ENCODE measurements at regions not wholly inside any gene's neighbourhood (a gene's known extent, or its start where the extent isn't known, plus 50 kb on each side); places are given as distances from the start of the nearest gene placed in this dataset.

DNA sequence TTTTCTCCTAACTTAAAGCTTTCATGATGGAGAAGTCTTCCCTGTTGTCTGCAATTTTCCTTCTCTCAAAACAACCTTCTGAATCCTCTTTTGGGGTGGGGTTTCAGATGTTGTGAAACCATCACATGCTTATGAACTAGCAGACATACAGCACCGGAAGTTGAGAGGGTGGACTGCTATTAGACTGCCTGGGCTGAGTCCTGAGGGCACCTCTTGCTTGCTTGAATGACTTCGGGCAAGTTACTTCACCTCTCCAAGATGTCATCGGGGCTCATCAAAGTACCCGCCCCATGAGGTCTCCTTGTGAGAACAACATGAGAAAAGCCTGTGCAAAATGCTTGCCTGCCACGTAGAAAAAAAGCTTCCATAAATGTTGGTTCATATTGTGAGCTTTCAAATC is 89.6 kb downstream of the CCDC185 start:
- Histone ChIP-seq H4K20me1 (no peaks in the 10 kb centered on the region), H3K9me3 (replicated peaks in 1 of 11) (no peaks in the 10 kb centered on the region), H3K4me3 (no peak overlapping the region), H3K4me2 (peak overlapping the region in 3 of 11 experiments; percentile 8 to 44 (median 40); a peak in 4 of 22 replicates), H3K27me3 (no peaks in the 10 kb centered on the region), H3K9ac (no peak overlapping the region), H3K4me1 (peaks cover 0 to 10% (median 0%) of the 10 kb centered on the region in 10 experiments; a peak in 2 of 20 replicates), H3K36me3 (no peaks in the 10 kb centered on the region), H3K27ac (no peak overlapping the region)
- no peak for TF ChIP-seq Cebpa-rat (IDR thresholded peaks at IDR 0.05)

DNA sequence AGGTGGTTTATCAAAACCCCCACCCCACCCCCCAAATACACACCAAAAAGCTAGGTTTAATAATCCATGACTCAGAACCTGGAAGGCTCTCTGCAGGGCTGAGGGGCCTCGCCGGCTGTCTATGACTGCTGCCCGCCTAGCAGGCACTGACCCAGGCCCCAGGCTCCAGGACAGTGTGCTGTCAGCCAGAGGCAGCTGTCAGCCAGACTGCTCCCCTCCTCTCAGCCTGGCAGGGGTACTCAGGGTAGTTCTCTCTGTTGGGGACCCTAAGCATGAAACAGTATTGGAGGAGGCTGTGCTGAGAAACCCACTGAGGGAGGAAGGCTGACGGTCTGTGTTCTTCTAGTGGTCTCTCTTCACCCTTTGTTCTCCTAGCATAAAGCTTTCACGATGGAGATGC is 90.3 kb downstream of the CCDC185 start:
- Histone ChIP-seq H3K4me2 (peak overlapping the region in 1 of 11 experiments; percentile 44; a peak in 1 of 22 replicates), H3K9me3 (replicated peaks in 1 of 11) (no peaks in the 10 kb centered on the region), H3K4me3 (no peak overlapping the region), H3K9ac (no peak overlapping the region), H3K27me3 (no peaks in the 10 kb centered on the region), H3K27ac (no peak overlapping the region), H4K20me1 (no peaks in the 10 kb centered on the region), H3K36me3 (no peaks in the 10 kb centered on the region), H3K4me1 (peaks cover 0 to 10% (median 0%) of the 10 kb centered on the region in 10 experiments; a peak in 2 of 20 replicates)
- TF ChIP-seq Cebpa-rat (IDR thresholded peaks at IDR 0.05), result no peak

DNA sequence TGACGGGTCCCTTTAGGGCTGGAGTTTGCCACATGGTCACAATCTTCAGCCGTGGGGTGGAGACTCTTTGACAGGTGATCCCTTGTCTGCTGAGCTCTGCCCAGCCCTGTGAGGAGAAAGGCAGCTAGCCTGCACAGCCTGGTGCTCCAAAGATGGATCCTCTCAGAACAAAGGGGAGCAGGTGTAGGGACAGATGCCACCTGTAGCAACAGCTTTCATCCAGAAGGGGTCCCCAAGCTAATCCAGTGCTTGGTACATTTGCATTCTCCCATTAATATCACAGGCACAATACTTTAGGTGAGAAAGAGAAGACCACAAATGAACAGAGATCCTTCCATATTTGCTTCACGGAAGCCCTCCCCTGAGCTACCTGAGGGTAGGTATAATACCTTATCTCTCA is 93.2 kb downstream of the CCDC185 start:
- H3K36me3 ChIP-seq, result no peaks in the 10 kb centered on the region
- H3K27ac ChIP-seq, result no peak overlapping the region
- H3K9me3 ChIP-seq (replicated peaks in 1 of 11), result no peaks in the 10 kb centered on the region
- H4K20me1 ChIP-seq, result no peaks in the 10 kb centered on the region
- no peak overlapping the region for H3K4me3 ChIP-seq
- H3K9ac ChIP-seq, result no peak overlapping the region
- no peaks in the 10 kb centered on the region for H3K27me3 ChIP-seq
- peaks cover 0 to 10% (median 0%) of the 10 kb centered on the region in 10 experiments; a peak in 2 of 20 replicates for H3K4me1 ChIP-seq
- no peak for TF ChIP-seq Cebpa-rat (IDR thresholded peaks at IDR 0.05)
- H3K4me2 ChIP-seq, result no peak overlapping the region

DNA sequence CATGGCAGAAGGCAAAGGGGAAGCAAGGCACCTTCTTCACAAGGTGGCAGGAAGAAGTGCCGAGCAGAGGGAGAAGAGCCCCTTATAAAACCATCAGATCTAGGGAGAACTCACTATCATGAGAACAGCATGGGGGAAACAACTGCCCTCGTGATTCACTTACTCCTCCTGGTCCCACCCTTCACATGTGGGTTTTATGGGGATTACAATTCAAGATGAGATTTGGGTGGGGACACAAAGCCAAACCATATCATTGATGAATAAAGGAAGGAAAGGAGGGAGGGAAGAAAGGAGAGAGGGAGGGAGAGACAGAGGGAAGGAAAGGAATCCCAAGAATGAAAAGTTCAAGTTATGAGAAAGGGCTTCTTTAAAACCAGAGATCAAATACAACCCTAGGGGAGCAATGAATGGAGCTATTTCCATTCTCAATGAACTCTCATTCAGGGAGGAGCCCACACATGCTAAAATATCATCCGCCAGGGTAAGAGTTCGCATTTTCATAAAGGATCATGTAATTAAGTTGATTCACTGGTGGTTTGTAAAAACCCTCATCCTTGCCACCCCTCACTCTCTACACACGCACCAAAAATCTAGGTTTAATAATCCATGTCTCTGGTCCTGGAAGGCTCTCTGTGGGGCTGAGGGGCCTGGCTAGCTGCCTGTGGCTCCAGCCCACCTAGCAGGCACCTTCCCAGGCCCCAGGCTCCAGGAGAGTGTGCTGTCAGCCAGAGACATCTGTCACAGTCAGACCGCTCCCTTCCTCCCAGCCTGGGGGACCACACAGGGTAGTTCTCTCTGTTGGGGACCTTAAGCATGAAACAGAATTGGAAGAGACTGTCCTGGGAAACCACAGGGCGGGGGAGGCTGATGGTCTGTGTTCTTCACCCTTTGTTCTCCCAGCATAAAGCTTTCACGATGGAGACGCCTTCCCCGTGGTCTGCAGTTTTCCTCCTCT is 94.0 kb downstream of the CCDC185 start:
- H3K9me3 ChIP-seq (replicated peaks in 1 of 11), result no peaks in the 10 kb centered on the region
- H3K4me3 ChIP-seq, result no peak overlapping the region
- no peak overlapping the region for H3K9ac ChIP-seq
- H3K4me2 ChIP-seq, result no peak overlapping the region
- no peak for TF ChIP-seq Cebpa-rat (IDR thresholded peaks at IDR 0.05)
- no peaks in the 10 kb centered on the region for H3K36me3 ChIP-seq
- peaks cover 0 to 10% (median 0%) of the 10 kb centered on the region in 10 experiments; a peak in 2 of 20 replicates for H3K4me1 ChIP-seq
- H4K20me1 ChIP-seq, result no peaks in the 10 kb centered on the region
- H3K27ac ChIP-seq, result no peak overlapping the region
- no peaks in the 10 kb centered on the region for H3K27me3 ChIP-seq

DNA sequence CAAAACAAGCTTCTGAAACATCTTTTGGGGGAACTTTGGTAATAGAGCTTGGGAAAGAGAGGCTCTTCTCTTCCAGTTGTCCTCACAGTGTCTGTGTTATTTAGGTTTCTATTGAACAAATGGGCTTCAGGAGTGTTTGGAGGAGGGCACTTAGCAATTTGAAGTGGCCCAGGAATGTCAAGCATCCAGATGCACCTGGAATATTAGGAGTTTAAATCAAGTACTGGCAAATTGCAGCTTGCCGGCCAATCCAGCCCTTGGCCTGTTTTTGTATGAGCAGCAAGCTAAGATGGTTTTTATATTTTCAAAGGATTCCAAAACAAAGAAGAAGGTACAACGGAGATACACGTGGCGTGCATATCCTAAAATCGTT is 94.7 kb downstream of the CCDC185 start:
- no peaks in the 10 kb centered on the region for H3K36me3 ChIP-seq
- TF ChIP-seq Cebpa-rat (IDR thresholded peaks at IDR 0.05), result no peak
- H3K27ac ChIP-seq, result no peak overlapping the region
- no peak overlapping the region for H3K9ac ChIP-seq
- no peaks in the 10 kb centered on the region for H3K27me3 ChIP-seq
- no peak overlapping the region for H3K4me2 ChIP-seq
- peaks cover 0 to 5% (median 0%) of the 10 kb centered on the region in 10 experiments; a peak in 2 of 20 replicates for H3K4me1 ChIP-seq
- no peaks in the 10 kb centered on the region for H3K9me3 ChIP-seq (replicated peaks in 1 of 11)
- H3K4me3 ChIP-seq, result no peak overlapping the region
- no peaks in the 10 kb centered on the region for H4K20me1 ChIP-seq

DNA sequence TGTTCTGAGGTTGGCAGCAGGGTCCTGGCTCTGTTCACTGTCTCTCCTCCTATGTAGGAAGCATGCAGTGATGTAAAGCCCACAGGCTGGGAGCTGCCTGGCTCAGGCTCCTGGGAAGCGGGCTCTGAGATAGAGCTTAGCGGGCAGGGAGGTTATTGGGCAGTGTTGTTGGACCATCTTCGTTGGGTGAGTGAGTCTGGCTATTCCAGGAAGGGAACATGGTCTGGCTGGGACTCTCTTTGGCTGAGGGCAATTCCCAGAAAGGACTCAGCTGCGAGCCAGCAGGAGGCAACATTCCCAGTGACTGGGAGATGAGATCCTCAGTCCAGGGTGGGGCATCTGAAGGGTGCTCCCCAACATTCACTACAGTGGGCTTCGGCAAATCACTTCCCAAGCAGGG is 96.2 kb downstream of the CCDC185 start:
- no peaks in the 10 kb centered on the region for H3K27me3 ChIP-seq
- no peaks in the 10 kb centered on the region for H3K36me3 ChIP-seq
- no peaks in the 10 kb centered on the region for H3K9me3 ChIP-seq (replicated peaks in 1 of 11)
- no peaks in the 10 kb centered on the region for H4K20me1 ChIP-seq
- H3K27ac ChIP-seq, result no peak overlapping the region
- no peak overlapping the region for H3K4me2 ChIP-seq
- no peak overlapping the region for H3K4me3 ChIP-seq
- H3K4me1 ChIP-seq, result no peaks in the 10 kb centered on the region
- no peak overlapping the region for H3K9ac ChIP-seq
- TF ChIP-seq Cebpa-rat (IDR thresholded peaks at IDR 0.05), result no peak

DNA sequence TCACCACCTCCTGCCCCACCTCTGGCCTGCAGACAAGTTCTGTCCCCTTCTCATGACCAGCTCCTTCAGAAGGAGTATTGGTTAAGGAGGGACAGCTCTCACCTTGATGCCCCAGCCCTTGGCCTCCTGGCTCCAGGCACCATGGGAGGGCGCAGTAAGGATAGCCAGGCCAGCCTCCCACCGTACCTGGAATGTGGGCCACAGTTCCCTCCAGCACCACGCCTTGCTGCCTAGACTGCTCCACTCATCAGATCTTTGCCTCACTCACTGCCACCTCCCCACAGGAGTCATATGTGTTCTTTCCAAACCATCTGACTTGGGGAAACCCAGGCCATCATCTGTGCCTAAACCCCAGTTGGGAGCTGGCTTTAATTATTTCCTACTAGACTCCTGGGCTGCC is 97.0 kb downstream of the CCDC185 start:
- H3K27ac ChIP-seq, result no peak overlapping the region
- H3K9me3 ChIP-seq (replicated peaks in 1 of 11), result no peaks in the 10 kb centered on the region
- no peaks in the 10 kb centered on the region for H3K36me3 ChIP-seq
- H4K20me1 ChIP-seq, result no peaks in the 10 kb centered on the region
- no peak overlapping the region for H3K9ac ChIP-seq
- H3K27me3 ChIP-seq, result no peaks in the 10 kb centered on the region
- H3K4me2 ChIP-seq, result no peak overlapping the region
- no peaks in the 10 kb centered on the region for H3K4me1 ChIP-seq
- no peak for TF ChIP-seq Cebpa-rat (IDR thresholded peaks at IDR 0.05)
- no peak overlapping the region for H3K4me3 ChIP-seq

Measured in BLaER1 treated with 17β-estradiol and CSF1 and Interleukin-3, amounts not matched to agents 10 nM and 100 nM (cell line).